Natural killer cell (primary cell): ENCODE measurements at regions not wholly inside any gene's neighbourhood (a gene's known extent, or its start where the extent isn't known, plus 50 kb on each side); places are given as distances from the start of the nearest gene placed in this dataset.

ENCODE experiments used
- ATAC-seq, 3 donors: fragments of 150-1000 bp in 2 of 3; fragments of 200-7000 bp in 1 of 3; cut with Tn5 transposase; 1 replicate in 1 of 3; 2 replicates in 2 of 3; pipeline ENCODE4 v1.10.0; 2021; ENCODE audit warnings: mild to moderate bottlenecking in 2 of 3, moderate library complexity in 2 of 3
- DNase-seq, 2 donors: peaks; one replicate each; pipeline versions ENCODE4 v3.0.0 to v3.0.0-alpha.2; 2013 to 2021; ENCODE audit warnings: mixed read lengths in 1 of 2
- H3K27ac ChIP-seq: one replicate; pipeline ENCODE4 v1.5.1; 2013; ENCODE audit warnings: mild to moderate bottlenecking, low read length
- H3K27me3 ChIP-seq: one replicate; pipeline ENCODE4 v1.6.1; 2013; ENCODE audit warnings: low read length; ENCODE audit not compliant: control insufficient read depth, insufficient read depth
- H3K36me3 ChIP-seq: one replicate; pipeline ENCODE4 v1.6.1; 2013; ENCODE audit warnings: low read length; ENCODE audit not compliant: control insufficient read depth, insufficient read depth
- H3K4me1 ChIP-seq: one replicate; pipeline ENCODE4 v1.6.1; 2013; ENCODE audit warnings: low read length; ENCODE audit not compliant: control insufficient read depth, insufficient read depth
- H3K4me3 ChIP-seq: one replicate; pipeline ENCODE4 v1.5.1; 2013; ENCODE audit warnings: low read length
- H3K9me3 ChIP-seq: one replicate; pipeline ENCODE4 v1.6.1; 2013; ENCODE audit warnings: low read length; ENCODE audit not compliant: control insufficient read depth, insufficient read depth
- H3K27ac Mint-ChIP-seq, 2 donors: one replicate each; pipeline ENCODE4 v1.8.0; 2022; ENCODE audit warnings: mild to moderate bottlenecking in 2 of 2, mixed read lengths in 2 of 2, moderate library complexity in 1 of 2
- H3K27me3 Mint-ChIP-seq, 2 donors: one replicate each; pipeline ENCODE4 v1.8.0; 2022; ENCODE audit warnings: low read depth in 2 of 2, mixed read lengths in 2 of 2
- H3K36me3 Mint-ChIP-seq: one replicate; pipeline ENCODE4 v1.8.0; 2022; ENCODE audit warnings: mixed read lengths
- H3K4me1 Mint-ChIP-seq, 2 donors: one replicate each; pipeline ENCODE4 v1.8.0; 2022; ENCODE audit warnings: mixed read lengths in 2 of 2
- H3K4me3 Mint-ChIP-seq: one replicate; pipeline ENCODE4 v1.8.0; 2022; ENCODE audit warnings: mild to moderate bottlenecking, moderate library complexity, mixed read lengths
- H3K9me3 Mint-ChIP-seq, 2 donors: one replicate each; pipeline ENCODE4 v1.8.0; 2022; ENCODE audit warnings: mixed read lengths in 2 of 2
- WGBS: methylation state at CpG from one replicate; pipeline ENCODE4 v1.1.7; 2013; ENCODE audit warnings: missing lambda C conversion rate; ENCODE audit not compliant: insufficient coverage; 5-methylcytosine and 5-hydroxymethylcytosine counted together
- intact Hi-C: fragments of 100-400 bp; cut with micrococcal nuclease; formaldehyde crosslinking; loops from one replicate; pipeline ENCODE4 v1.14.2; 2022
- TF ChIP-seq, protein P1 (sequence below): fragments of 200-600 bp; IDR thresholded peaks from one replicate; pipeline ENCODE4 v1.8.0; 2022; ENCODE audit warnings: antibody characterized with exemption

DNA sequence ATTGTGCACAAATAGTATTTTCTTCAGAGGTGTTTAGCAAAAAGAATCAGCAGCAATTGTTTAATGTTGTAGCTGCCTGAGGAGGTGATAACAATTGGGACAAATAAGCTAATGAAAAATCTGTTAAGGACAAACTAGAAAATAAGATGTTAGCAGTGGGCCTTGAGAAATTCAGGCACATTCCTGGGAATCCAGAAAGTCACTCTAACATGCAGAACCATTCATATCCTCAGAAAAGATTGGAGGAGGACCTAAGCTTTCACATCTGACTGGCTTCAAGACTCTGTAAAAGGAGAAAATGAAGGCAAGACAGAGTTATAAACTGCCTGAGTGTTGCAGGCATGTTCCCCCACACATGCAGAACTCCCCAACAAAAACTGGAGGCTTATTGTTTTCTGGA, 353.5 kb upstream of the RGPD4 start:
- Mint-ChIP-seq H3K27me3 (no peaks in the 10 kb centered on the region), H3K4me3 (no peak overlapping the region), H3K4me1 (no peaks in the 10 kb centered on the region), H3K9me3 (peaks cover 15 to 16% of the 10 kb centered on the region in 2 donors), H3K27ac (no peak overlapping the region), H3K36me3 (no peaks in the 10 kb centered on the region)
- Histone ChIP-seq H3K4me1 (no peaks in the 10 kb centered on the region), H3K4me3 (no peak overlapping the region), H3K27ac (no peak overlapping the region), H3K36me3 (no peaks in the 10 kb centered on the region), H3K9me3 (peaks cover 10% of the 10 kb centered on the region), H3K27me3 (no peaks in the 10 kb centered on the region)
- TF ChIP-seq, protein P1, sequence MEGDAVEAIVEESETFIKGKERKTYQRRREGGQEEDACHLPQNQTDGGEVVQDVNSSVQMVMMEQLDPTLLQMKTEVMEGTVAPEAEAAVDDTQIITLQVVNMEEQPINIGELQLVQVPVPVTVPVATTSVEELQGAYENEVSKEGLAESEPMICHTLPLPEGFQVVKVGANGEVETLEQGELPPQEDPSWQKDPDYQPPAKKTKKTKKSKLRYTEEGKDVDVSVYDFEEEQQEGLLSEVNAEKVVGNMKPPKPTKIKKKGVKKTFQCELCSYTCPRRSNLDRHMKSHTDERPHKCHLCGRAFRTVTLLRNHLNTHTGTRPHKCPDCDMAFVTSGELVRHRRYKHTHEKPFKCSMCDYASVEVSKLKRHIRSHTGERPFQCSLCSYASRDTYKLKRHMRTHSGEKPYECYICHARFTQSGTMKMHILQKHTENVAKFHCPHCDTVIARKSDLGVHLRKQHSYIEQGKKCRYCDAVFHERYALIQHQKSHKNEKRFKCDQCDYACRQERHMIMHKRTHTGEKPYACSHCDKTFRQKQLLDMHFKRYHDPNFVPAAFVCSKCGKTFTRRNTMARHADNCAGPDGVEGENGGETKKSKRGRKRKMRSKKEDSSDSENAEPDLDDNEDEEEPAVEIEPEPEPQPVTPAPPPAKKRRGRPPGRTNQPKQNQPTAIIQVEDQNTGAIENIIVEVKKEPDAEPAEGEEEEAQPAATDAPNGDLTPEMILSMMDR = no peak
- DNase-seq (no peak), ATAC-seq (no peak)
- intact Hi-C loops = no loop called here

DNA sequence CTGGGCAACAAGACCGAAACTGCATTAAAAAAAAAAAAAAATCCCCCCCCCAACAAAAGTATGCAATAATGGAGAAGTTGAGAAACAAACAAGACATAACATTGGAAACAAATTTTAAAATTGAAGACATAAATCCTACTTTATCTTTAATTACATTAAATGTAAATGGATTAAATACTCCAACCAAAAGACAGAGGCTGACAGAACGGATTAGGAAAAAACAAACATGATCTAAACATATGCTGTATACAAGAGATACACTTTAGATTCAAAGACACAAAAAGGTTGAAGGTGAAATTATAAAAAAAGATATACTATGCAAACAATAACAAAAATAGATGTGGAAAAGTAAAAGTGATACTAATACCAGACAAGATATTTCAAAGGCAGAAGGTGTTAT, 350.8 kb upstream of the RGPD4 start:
- no peak for DNase-seq
- Histone ChIP-seq H3K4me3 (no peak overlapping the region), H3K36me3 (no peaks in the 10 kb centered on the region), H3K27ac (no peak overlapping the region), H3K9me3 (peaks cover 7% of the 10 kb centered on the region), H3K4me1 (no peaks in the 10 kb centered on the region), H3K27me3 (no peaks in the 10 kb centered on the region)
- ATAC-seq = no peak
- Mint-ChIP-seq H3K4me1 (no peaks in the 10 kb centered on the region), H3K9me3 (peaks cover 9 to 11% of the 10 kb centered on the region in 2 donors), H3K27me3 (no peaks in the 10 kb centered on the region), H3K36me3 (no peaks in the 10 kb centered on the region), H3K27ac (no peak overlapping the region), H3K4me3 (no peak overlapping the region)
- TF ChIP-seq, protein P1 = no peak
- no CpG with 5 or more reads among the region's 2 CpGs for WGBS
- intact Hi-C loops = no loop called here

DNA sequence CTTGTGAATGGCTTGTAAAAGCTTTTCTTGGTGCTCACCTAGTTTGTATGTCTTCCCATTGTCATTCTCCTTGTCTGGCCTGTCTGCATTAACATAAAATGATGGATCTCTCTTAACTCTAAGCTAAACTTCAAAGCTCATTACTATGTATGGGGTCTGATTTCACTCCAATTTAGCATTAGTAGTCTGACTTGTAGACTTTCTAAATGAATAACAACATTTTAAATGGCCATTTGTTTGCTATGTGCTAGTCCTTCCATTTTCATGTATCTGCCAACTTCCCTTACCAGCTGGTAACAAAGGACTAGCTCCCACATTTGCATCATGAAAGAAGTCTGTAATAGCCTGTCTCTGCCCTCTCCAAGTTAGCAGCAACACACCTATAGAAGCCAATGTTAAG, 324.2 kb upstream of the RGPD4 start:
- no peak for DNase-seq
- intact Hi-C loops = no loop called here
- H3K36me3 ChIP-seq = no peaks in the 10 kb centered on the region
- Mint-ChIP-seq H3K4me1 (no peaks in the 10 kb centered on the region), H3K27ac (no peak overlapping the region), H3K27me3 (no peaks in the 10 kb centered on the region), H3K36me3 (no peaks in the 10 kb centered on the region), H3K9me3 (peaks cover 0 to 5% of the 10 kb centered on the region in 2 donors), H3K4me3 (no peak overlapping the region)
- H3K27me3 ChIP-seq = no peaks in the 10 kb centered on the region
- H3K27ac ChIP-seq = no peak overlapping the region
- no peak overlapping the region for H3K4me3 ChIP-seq
- no peak for ATAC-seq
- H3K9me3 ChIP-seq = peaks cover 3% of the 10 kb centered on the region
- no peaks in the 10 kb centered on the region for H3K4me1 ChIP-seq
- TF ChIP-seq, protein P1 = no peak

DNA sequence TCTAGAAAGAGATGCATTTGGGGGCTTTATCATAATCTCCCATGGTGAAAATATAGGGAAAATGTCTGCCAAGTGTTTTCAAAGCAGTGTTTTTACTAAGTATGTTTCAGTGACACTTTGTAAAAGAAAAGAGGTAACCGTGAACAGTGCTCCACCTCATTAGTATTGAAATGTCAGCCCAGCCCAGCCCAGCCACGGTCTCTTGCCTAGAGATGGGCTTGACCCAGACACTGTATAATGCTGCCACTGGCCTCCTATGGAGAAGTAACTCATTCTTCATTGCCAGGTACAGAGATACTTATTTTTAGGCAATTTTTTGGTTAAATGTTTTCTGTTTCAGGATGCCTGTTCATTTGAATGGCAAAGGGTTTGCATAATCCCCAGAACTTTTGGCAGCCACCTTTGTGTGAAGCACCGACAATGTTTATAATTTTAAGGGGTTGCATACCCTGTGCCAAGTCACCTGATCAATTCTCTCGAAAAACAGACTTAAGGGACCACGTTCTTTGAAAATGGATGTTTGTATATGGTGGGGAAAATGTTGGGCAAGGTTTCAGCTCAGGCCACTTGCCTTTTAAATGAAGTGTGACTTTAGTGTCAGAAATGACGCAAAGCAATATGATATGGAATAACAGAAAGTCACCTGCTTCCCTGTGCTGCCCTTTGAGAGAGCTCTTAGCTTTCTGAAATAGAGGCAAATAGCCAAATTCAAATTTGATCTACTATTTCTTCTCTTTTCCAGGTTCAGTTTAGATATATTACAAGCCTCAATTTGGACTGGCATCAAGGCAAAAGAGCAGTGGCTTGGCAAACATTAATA, 314.5 kb upstream of the RGPD4 start:
- H3K9me3 ChIP-seq = peaks cover 2% of the 10 kb centered on the region
- DNase-seq (no peak), ATAC-seq (no peak)
- H3K27me3 ChIP-seq = no peaks in the 10 kb centered on the region
- Mint-ChIP-seq H3K4me1 (no peaks in the 10 kb centered on the region), H3K9me3 (peaks cover 6 to 14% of the 10 kb centered on the region in 2 donors), H3K27me3 (no peaks in the 10 kb centered on the region), H3K36me3 (no peaks in the 10 kb centered on the region), H3K4me3 (no peak overlapping the region), H3K27ac (no peak overlapping the region)
- H3K27ac ChIP-seq = no peak overlapping the region
- TF ChIP-seq, protein P1 = no peak
- H3K4me3 ChIP-seq = no peak overlapping the region
- 84% methylated on average over 6 of the region's 6 CpGs for WGBS
- intact Hi-C loops = no loop called here
- no peaks in the 10 kb centered on the region for H3K4me1 ChIP-seq
- H3K36me3 ChIP-seq = no peaks in the 10 kb centered on the region
